Tibial artery (tissue), 4 donors: ENCODE measurements at regions not wholly inside any gene's neighbourhood (a gene's known extent, or its start where the extent isn't known, plus 50 kb on each side); places are given as distances from the start of the nearest gene placed in this dataset.

ENCODE experiments used
- DNase-seq, 2 donors: peaks; one replicate each; pipeline ENCODE4 v3.0.0-alpha.2; 2019
- H3K27ac ChIP-seq, 2 donors: fragments of 200-600 bp; sonication (generic) in 1 of 2; 1 replicate in 1 of 2; 2 replicates in 1 of 2; pipeline ENCODE4 v1.5.1; 2018 to 2019; ENCODE audit warnings: mild to moderate bottlenecking in 1 of 2
- H3K27me3 ChIP-seq, 2 donors: fragments of 200-600 bp; sonication (generic) in 1 of 2; one replicate each; pipeline versions ENCODE4 v1.5.1 to v1.6.0; 2016 to 2019
- H3K36me3 ChIP-seq, 3 donors: fragments of 200-600 bp; sonication (generic) in 2 of 3; one replicate each; pipeline ENCODE4 v1.5.1; 2016 to 2019; ENCODE audit warnings: mild to moderate bottlenecking in 2 of 3
- H3K4me1 ChIP-seq, 4 donors: fragments of 200-600 bp; sonication (generic) in 2 of 4; 1 replicate in 3 of 4; 2 replicates in 1 of 4; pipeline ENCODE4 v1.5.1; 2016 to 2019
- H3K4me3 ChIP-seq, 2 donors: fragments of 200-600 bp; sonication (generic) in 1 of 2; 1 replicate in 1 of 2; 2 replicates in 1 of 2; pipeline ENCODE4 v1.5.1; 2018 to 2019; ENCODE audit warnings: mild to moderate bottlenecking in 2 of 2
- H3K9me3 ChIP-seq, 3 donors: fragments of 200-600 bp; sonication (generic) in 1 of 3; one replicate each; pipeline ENCODE4 v1.5.1; 2016 to 2019
- CTCF ChIP-seq, 2 experiments: fragments of 200-600 bp in 1 of 2; fragments of 450-650 bp in 1 of 2; IDR thresholded peaks; one replicate each; pipeline ENCODE4 v1.5.1; 2017 to 2019; ENCODE audit warnings: antibody characterized with exemption in 2 of 2, mild to moderate bottlenecking in 1 of 2, moderate library complexity in 1 of 2
- intact Hi-C: fragments of 100-400 bp; cut with DNase I; formaldehyde crosslinking; loops from one replicate; pipeline ENCODE4 v1.15.0; 2023; ENCODE audit warnings: low total_unique reads

- intact Hi-C loops: no loop called here
- no peaks in the 10 kb centered on the region for H3K9me3 ChIP-seq
- no peak overlapping the region for H3K4me3 ChIP-seq
- H3K4me1 ChIP-seq: peaks cover 0 to 8% (median 0%) of the 10 kb centered on the region in 4 donors
- no peak overlapping the region for H3K27ac ChIP-seq
- no peak for DNase-seq
- H3K27me3 ChIP-seq: no peaks in the 10 kb centered on the region
- no peaks in the 10 kb centered on the region for H3K36me3 ChIP-seq
- TF ChIP-seq CTCF (IDR thresholded peaks at IDR 0.05): no peak
Measured at GRCh38 chr4:123838474-123838873, 441.9 kb downstream of the SPRY1 start.

GRCh38 chr4:123840197-123840596, 443.6 kb downstream of the SPRY1 start:
- H3K36me3 ChIP-seq: no peaks in the 10 kb centered on the region
- H3K4me3 ChIP-seq: no peak overlapping the region
- no peak overlapping the region for H3K27ac ChIP-seq
- no peak for DNase-seq
- no peak for TF ChIP-seq CTCF (IDR thresholded peaks at IDR 0.05)
- intact Hi-C loops: no loop called here
- H3K27me3 ChIP-seq: no peaks in the 10 kb centered on the region
- no peaks in the 10 kb centered on the region for H3K9me3 ChIP-seq
- H3K4me1 ChIP-seq: peaks cover 0 to 6% (median 0%) of the 10 kb centered on the region in 4 donors

- Histone ChIP-seq H3K27me3 (no peaks in the 10 kb centered on the region), H3K9me3 (no peaks in the 10 kb centered on the region), H3K4me1 (peaks cover 0 to under 1% (median 0%) of the 10 kb centered on the region in 4 donors), H3K36me3 (no peaks in the 10 kb centered on the region), H3K27ac (no peak overlapping the region), H3K4me3 (no peak overlapping the region)
- TF ChIP-seq CTCF (IDR thresholded peaks at IDR 0.05): no peak
- intact Hi-C loops: no loop called here
- no peak for DNase-seq
Measured at GRCh38 chr4:123841447-123842121, 445.0 kb downstream of the SPRY1 start.

GRCh38 chr4:123843137-123843536, 446.5 kb downstream of the SPRY1 start:
- Histone ChIP-seq H3K4me1 (no peaks in the 10 kb centered on the region), H3K4me3 (no peak overlapping the region), H3K27ac (no peak overlapping the region), H3K27me3 (no peaks in the 10 kb centered on the region), H3K36me3 (no peaks in the 10 kb centered on the region), H3K9me3 (no peaks in the 10 kb centered on the region)
- intact Hi-C loops: no loop called here
- no peak for TF ChIP-seq CTCF (IDR thresholded peaks at IDR 0.05)
- no peak for DNase-seq

GRCh38 chr4:123844374-123844773, 447.8 kb downstream of the SPRY1 start:
- H3K4me3 ChIP-seq: no peak overlapping the region
- no peaks in the 10 kb centered on the region for H3K4me1 ChIP-seq
- no peaks in the 10 kb centered on the region for H3K36me3 ChIP-seq
- H3K27ac ChIP-seq: no peak overlapping the region
- intact Hi-C loops: no loop called here
- no peaks in the 10 kb centered on the region for H3K9me3 ChIP-seq
- H3K27me3 ChIP-seq: no peaks in the 10 kb centered on the region
- no peak for DNase-seq
- TF ChIP-seq CTCF (IDR thresholded peaks at IDR 0.05): no peak

- TF ChIP-seq CTCF (IDR thresholded peaks at IDR 0.05): no peak
- Histone ChIP-seq H3K9me3 (no peaks in the 10 kb centered on the region), H3K4me1 (no peaks in the 10 kb centered on the region), H3K36me3 (no peaks in the 10 kb centered on the region), H3K27me3 (no peaks in the 10 kb centered on the region), H3K27ac (no peak overlapping the region), H3K4me3 (no peak overlapping the region)
- intact Hi-C loops: no loop called here
- DNase-seq: no peak
Measured at GRCh38 chr4:123846092-123846491, 449.5 kb downstream of the SPRY1 start.
